ENCODE measurements at regions not wholly inside any gene's neighbourhood (a gene's known extent, or its start where the extent isn't known, plus 50 kb on each side); places are given as distances from the start of the nearest gene placed in this dataset.
A peak's percentile ranks its signal among the peaks of the same experiment; 100 is the strongest.

DNA sequence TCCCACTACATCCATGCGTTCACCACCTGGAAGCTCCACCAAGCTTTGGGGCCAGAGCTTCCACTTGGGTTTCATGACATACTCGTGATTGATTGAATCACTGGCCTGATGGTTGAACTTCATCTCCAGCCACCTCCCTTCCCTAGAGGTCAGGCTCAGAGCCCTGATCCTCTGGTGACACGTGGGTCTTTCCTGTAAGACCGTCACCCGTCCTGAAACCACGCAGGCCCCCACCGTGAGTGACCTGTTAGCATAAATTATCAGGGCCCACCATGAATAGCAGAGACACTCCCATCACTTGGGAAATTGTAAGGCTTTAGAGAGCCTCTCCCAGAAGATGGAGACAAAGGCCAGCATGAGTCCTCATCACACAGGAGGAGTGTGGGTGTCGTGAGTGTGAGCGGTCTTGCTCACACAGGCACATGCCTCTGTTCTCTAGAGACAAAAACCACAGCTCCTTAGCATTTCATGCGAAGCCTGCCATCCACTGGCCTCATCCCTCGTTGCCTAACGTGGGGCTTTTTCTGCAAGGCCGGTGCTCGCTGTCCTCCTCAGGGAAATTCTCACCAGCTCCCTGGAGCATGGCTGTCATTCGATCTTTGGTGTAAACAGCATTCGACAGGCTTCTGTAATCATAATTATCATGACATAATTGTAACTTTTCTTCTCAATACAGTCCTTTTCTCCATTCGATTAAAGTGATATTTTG, 65.1 kb upstream of the DUSP22 start (continued):
- TF ChIP-seq TCF12 (IDR thresholded peaks at IDR 0.05; ENCODE audit: low read depth, low read length) (peak; percentile 92), NFYB (IDR thresholded peaks at IDR 0.05; ENCODE audit: insufficient read depth, low read depth, low read length) (no peak), NR2F1 (conservative IDR thresholded peaks at IDR 0.05) (peak; percentile 62; the same call in 1 of the 2 replicates), MXI1 (IDR thresholded peaks at IDR 0.05; ENCODE audit: low read depth, low read length) (peak; percentile 69), HCFC1 (IDR thresholded peaks at IDR 0.05; ENCODE audit: low read length) (no peak), YBX1 (IDR thresholded peaks at IDR 0.05) (no peak), BMI1 (IDR thresholded peaks at IDR 0.05; ENCODE audit: borderline replicate concordance) (0 out of 2 replicates have a peak, but pooled peaks have one; percentile 10), ZNF217 (IDR thresholded peaks at IDR 0.05) (no peak; the same call in 1 of the 2 replicates), SPI1 (IDR thresholded peaks at IDR 0.05; ENCODE audit: borderline replicate concordance, insufficient read depth, low read depth, low read length) (no peak), HDGF (IDR thresholded peaks at IDR 0.05) (peak; percentile 36; the same call in 1 of the 2 replicates), HDAC2 (IDR thresholded peaks at IDR 0.05) (no peak), TBL1XR1 (IDR thresholded peaks at IDR 0.05; ENCODE audit: low read depth, low read length) (peak; percentile 79), LARP7 (IDR thresholded peaks at IDR 0.05) (peak; percentile 44; the same call in 1 of the 2 replicates), CHD2 (IDR thresholded peaks at IDR 0.05; ENCODE audit: borderline replicate concordance, low read depth, low read length) (peak; percentile 71), ZNF274 (IDR thresholded peaks at IDR 0.05; ENCODE audit: insufficient read depth, insufficient read length) (no peak), RFX5 (IDR thresholded peaks at IDR 0.05; ENCODE audit: low read depth, low read length) (no peak), MYB (IDR thresholded peaks at IDR 0.05; ENCODE audit: borderline replicate concordance, low read depth, low read length) (no peak), KAT2A (conservative IDR thresholded peaks at IDR 0.05; ENCODE audit: control insufficient read depth, low read depth, low read length) (no peak), GABPA (IDR thresholded peaks at IDR 0.05; ENCODE audit: low read depth) (no peak), RAD51 (IDR thresholded peaks at IDR 0.05) (peak; percentile 45; the same call in 1 of the 2 replicates), RCOR1 (conservative IDR thresholded peaks at IDR 0.05; ENCODE audit: low read depth, low read length) (no peak)
- TF ChIP-seq, protein P1, sequence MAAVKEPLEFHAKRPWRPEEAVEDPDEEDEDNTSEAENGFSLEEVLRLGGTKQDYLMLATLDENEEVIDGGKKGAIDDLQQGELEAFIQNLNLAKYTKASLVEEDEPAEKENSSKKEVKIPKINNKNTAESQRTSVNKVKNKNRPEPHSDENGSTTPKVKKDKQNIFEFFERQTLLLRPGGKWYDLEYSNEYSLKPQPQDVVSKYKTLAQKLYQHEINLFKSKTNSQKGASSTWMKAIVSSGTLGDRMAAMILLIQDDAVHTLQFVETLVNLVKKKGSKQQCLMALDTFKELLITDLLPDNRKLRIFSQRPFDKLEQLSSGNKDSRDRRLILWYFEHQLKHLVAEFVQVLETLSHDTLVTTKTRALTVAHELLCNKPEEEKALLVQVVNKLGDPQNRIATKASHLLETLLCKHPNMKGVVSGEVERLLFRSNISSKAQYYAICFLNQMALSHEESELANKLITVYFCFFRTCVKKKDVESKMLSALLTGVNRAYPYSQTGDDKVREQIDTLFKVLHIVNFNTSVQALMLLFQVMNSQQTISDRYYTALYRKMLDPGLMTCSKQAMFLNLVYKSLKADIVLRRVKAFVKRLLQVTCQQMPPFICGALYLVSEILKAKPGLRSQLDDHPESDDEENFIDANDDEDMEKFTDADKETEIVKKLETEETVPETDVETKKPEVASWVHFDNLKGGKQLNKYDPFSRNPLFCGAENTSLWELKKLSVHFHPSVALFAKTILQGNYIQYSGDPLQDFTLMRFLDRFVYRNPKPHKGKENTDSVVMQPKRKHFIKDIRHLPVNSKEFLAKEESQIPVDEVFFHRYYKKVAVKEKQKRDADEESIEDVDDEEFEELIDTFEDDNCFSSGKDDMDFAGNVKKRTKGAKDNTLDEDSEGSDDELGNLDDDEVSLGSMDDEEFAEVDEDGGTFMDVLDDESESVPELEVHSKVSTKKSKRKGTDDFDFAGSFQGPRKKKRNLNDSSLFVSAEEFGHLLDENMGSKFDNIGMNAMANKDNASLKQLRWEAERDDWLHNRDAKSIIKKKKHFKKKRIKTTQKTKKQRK (IDR thresholded peaks at IDR 0.05; ENCODE audit: low read depth, low read length) = no peak
- TF ChIP-seq, protein P2, sequence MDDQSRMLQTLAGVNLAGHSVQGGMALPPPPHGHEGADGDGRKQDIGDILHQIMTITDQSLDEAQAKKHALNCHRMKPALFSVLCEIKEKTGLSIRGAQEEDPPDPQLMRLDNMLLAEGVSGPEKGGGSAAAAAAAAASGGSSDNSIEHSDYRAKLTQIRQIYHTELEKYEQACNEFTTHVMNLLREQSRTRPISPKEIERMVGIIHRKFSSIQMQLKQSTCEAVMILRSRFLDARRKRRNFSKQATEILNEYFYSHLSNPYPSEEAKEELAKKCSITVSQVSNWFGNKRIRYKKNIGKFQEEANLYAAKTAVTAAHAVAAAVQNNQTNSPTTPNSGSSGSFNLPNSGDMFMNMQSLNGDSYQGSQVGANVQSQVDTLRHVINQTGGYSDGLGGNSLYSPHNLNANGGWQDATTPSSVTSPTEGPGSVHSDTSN (IDR thresholded peaks at IDR 0.05; ENCODE audit: insufficient replicate concordance, low read depth, low read length) = peak; percentile 40
- TF ChIP-seq, protein P3, sequence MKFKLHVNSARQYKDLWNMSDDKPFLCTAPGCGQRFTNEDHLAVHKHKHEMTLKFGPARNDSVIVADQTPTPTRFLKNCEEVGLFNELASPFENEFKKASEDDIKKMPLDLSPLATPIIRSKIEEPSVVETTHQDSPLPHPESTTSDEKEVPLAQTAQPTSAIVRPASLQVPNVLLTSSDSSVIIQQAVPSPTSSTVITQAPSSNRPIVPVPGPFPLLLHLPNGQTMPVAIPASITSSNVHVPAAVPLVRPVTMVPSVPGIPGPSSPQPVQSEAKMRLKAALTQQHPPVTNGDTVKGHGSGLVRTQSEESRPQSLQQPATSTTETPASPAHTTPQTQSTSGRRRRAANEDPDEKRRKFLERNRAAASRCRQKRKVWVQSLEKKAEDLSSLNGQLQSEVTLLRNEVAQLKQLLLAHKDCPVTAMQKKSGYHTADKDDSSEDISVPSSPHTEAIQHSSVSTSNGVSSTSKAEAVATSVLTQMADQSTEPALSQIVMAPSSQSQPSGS (IDR thresholded peaks at IDR 0.05; ENCODE audit: low read length) = no peak
- TF ChIP-seq, protein P4, sequence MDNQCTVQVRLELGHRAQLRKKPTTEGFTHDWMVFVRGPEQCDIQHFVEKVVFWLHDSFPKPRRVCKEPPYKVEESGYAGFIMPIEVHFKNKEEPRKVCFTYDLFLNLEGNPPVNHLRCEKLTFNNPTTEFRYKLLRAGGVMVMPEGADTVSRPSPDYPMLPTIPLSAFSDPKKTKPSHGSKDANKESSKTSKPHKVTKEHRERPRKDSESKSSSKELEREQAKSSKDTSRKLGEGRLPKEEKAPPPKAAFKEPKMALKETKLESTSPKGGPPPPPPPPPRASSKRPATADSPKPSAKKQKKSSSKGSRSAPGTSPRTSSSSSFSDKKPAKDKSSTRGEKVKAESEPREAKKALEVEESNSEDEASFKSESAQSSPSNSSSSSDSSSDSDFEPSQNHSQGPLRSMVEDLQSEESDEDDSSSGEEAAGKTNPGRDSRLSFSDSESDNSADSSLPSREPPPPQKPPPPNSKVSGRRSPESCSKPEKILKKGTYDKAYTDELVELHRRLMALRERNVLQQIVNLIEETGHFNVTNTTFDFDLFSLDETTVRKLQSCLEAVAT (IDR thresholded peaks at IDR 0.05) = peak; percentile 51; the same call in 1 of the 2 replicates
